GDM1 (cell line): ENCODE measurements at regions not wholly inside any gene's neighbourhood (a gene's known extent, or its start where the extent isn't known, plus 50 kb on each side); places are given as distances from the start of the nearest gene placed in this dataset.

Experiments used
- DNase-seq: peaks from one replicate; lab custom pipeline; 2025; lab: John Stamatoyannopoulos, UW

GRCh38 chr13:34467450-34468083 is 474.5 kb upstream of the NBEA start:
- no peak for DNase-seq

GRCh38 chr13:34469196-34469986 is 472.7 kb upstream of the NBEA start:
- DNase-seq = no peak

- DNase-seq = no peak
Measured at GRCh38 chr13:34474187-34474868, 467.7 kb upstream of the NBEA start.

- DNase-seq = no peak
Measured at GRCh38 chr13:34478376-34478775, 463.7 kb upstream of the NBEA start.

GRCh38 chr13:34502011-34502410 is 440.1 kb upstream of the NBEA start:
- no peak for DNase-seq

- no peak for DNase-seq
Measured at GRCh38 chr13:34502621-34503020, 439.4 kb upstream of the NBEA start.

- DNase-seq = no peak
Measured at GRCh38 chr13:34506796-34507195, 435.3 kb upstream of the NBEA start.

GRCh38 chr13:34507630-34508029 is 434.4 kb upstream of the NBEA start:
- no peak for DNase-seq

GRCh38 chr13:34512817-34513216 is 429.3 kb upstream of the NBEA start:
- DNase-seq = no peak

- no peak for DNase-seq
Measured at GRCh38 chr13:34513526-34513925, 428.5 kb upstream of the NBEA start.

GRCh38 chr13:34515201-34515600 is 426.9 kb upstream of the NBEA start:
- no peak for DNase-seq

- no peak for DNase-seq
Measured at GRCh38 chr13:34521171-34521570, 420.9 kb upstream of the NBEA start.

- no peak for DNase-seq
Measured at GRCh38 chr13:34522808-34523207, 419.3 kb upstream of the NBEA start.

GRCh38 chr13:34523406-34523805 is 418.7 kb upstream of the NBEA start:
- no peak for DNase-seq

- no peak for DNase-seq
Measured at GRCh38 chr13:34533941-34534340, 408.1 kb upstream of the NBEA start.

GRCh38 chr13:34542321-34542720 is 399.7 kb upstream of the NBEA start:
- no peak for DNase-seq

- DNase-seq = no peak
Measured at GRCh38 chr13:34543836-34544235, 398.2 kb upstream of the NBEA start.

- DNase-seq = no peak
Measured at GRCh38 chr13:34545461-34545860, 396.6 kb upstream of the NBEA start.

GRCh38 chr13:34546344-34547250 is 395.5 kb upstream of the NBEA start:
- no peak for DNase-seq

- DNase-seq = no peak
Measured at GRCh38 chr13:34547929-34548328, 394.1 kb upstream of the NBEA start.

- no peak for DNase-seq
Measured at GRCh38 chr13:34553376-34553775, 388.7 kb upstream of the NBEA start.

GRCh38 chr13:34555988-34556387 is 386.1 kb upstream of the NBEA start:
- no peak for DNase-seq
